H1 (cell line): ENCODE measurements at regions not wholly inside any gene's neighbourhood (a gene's known extent, or its start where the extent isn't known, plus 50 kb on each side); places are given as distances from the start of the nearest gene placed in this dataset.

Source experiments
- CTCF ChIA-PET: fragments of 300-600 bp; sonication (Branson Sonifier 250); formaldehyde crosslinking; loops from one replicate; lab custom pipeline; 2021; ENCODE audit not compliant: partially characterized antibody; lab: Charles Lee
- POLR2A ChIA-PET: fragments of 300-600 bp; sonication (Branson Sonifier 250); formaldehyde crosslinking; loops from one replicate; lab custom pipeline; 2021; ENCODE audit warnings: inconsistent platforms; ENCODE audit not compliant: partially characterized antibody; lab: Charles Lee
- DNase-seq, 2 experiments: peaks; one replicate each; pipeline versions ENCODE4 v3.0.0 to v3.0.0-alpha.2; 2010 to 2022; ENCODE audit warnings: low spot score in 2 of 2, low read depth in 1 of 2, mixed read lengths in 1 of 2
- FAIRE-seq: peaks from 2 replicates; lab custom pipeline; 2011; peaks lifted over from hg19 to GRCh38; lab: Jason Lieb, UNC
- H2AFZ ChIP-seq: 2 replicates; pipeline ENCODE4 v1.8.1; 2012; ENCODE audit warnings: low read length, inconsistent platforms
- H2AK5ac ChIP-seq: 2 replicates; pipeline ENCODE4 v1.6.1; 2013; ENCODE audit warnings: low read depth, low read length
- H2BK120ac ChIP-seq: replicated peaks from 2 replicates; pipeline ENCODE3; 2013; ENCODE audit warnings: low read depth, low read length, inconsistent platforms
- H2BK12ac ChIP-seq: 2 replicates; pipeline ENCODE4 v1.6.1; 2013; ENCODE audit warnings: low read depth, low read length
- H2BK15ac ChIP-seq: 2 replicates; pipeline ENCODE4 v1.6.1; 2013; ENCODE audit warnings: low read length
- H2BK20ac ChIP-seq: 2 replicates; pipeline ENCODE4 v1.6.1; 2013; ENCODE audit warnings: low read length
- H2BK5ac ChIP-seq: 2 replicates; pipeline ENCODE4 v1.6.1; 2013; ENCODE audit warnings: low read depth, low read length
- H3K14ac ChIP-seq: 2 replicates; pipeline ENCODE4 v1.6.1; 2013; ENCODE audit warnings: inconsistent platforms; ENCODE audit not compliant: insufficient read length
- H3K18ac ChIP-seq: 2 replicates; pipeline ENCODE4 v1.6.1; 2013; ENCODE audit warnings: low read length; ENCODE audit errors: extremely low read depth
- H3K23ac ChIP-seq: 2 replicates; pipeline ENCODE4 v1.6.1; 2013; ENCODE audit warnings: inconsistent platforms; ENCODE audit not compliant: insufficient read length
- H3K23me2 ChIP-seq: 2 replicates; pipeline ENCODE4 v1.6.1; 2013; ENCODE audit warnings: low read depth, low read length
- H3K27ac ChIP-seq: 2 replicates; pipeline ENCODE4 v1.6.1; 2011; ENCODE audit warnings: low read depth, low read length, inconsistent platforms
- H3K27me3 ChIP-seq, 4 experiments: replicated peaks in 1 of 4; 1 replicate in 1 of 4; 2 replicates in 3 of 4; pipeline versions ENCODE4 v1.6.1 to v1.8.1; 2011 to 2013; ENCODE audit warnings: low read length in 3 of 4, mild to moderate bottlenecking in 3 of 4, inconsistent platforms in 2 of 4, mixed read lengths in 2 of 4, moderate library complexity in 1 of 4; ENCODE audit not compliant: control insufficient read depth in 3 of 4, insufficient read depth in 3 of 4; ENCODE audit errors: extremely low read depth in 1 of 4
- H3K36me3 ChIP-seq, 4 experiments: 2 replicates each; pipeline versions ENCODE4 v1.6.1 to v1.8.1; 2011 to 2013; ENCODE audit warnings: mild to moderate bottlenecking in 4 of 4, low read length in 3 of 4, moderate library complexity in 2 of 4, control low read depth in 1 of 4, inconsistent platforms in 1 of 4; ENCODE audit not compliant: insufficient read depth in 4 of 4, control insufficient read depth in 2 of 4
- H3K4ac ChIP-seq: replicated peaks from 2 replicates; pipeline ENCODE3; 2013; ENCODE audit warnings: low read length, low read depth, mixed read lengths, inconsistent platforms; ENCODE audit not compliant: insufficient read length
- H3K4me1 ChIP-seq, 4 experiments: replicated peaks in 1 of 4; 1 replicate in 1 of 4; 2 replicates in 3 of 4; pipeline versions ENCODE4 v1.6.1 to v1.8.1; 2011 to 2013; ENCODE audit warnings: low read length in 3 of 4, inconsistent platforms in 2 of 4, mixed read lengths in 1 of 4; ENCODE audit not compliant: insufficient read depth in 4 of 4, control insufficient read depth in 3 of 4
- H3K4me2 ChIP-seq, 2 experiments: 2 replicates each; pipeline versions ENCODE4 v1.6.1 to v1.8.1; 2011 to 2013; ENCODE audit warnings: low read depth in 2 of 2, low read length in 2 of 2, control low read depth in 1 of 2, inconsistent platforms in 1 of 2, mild to moderate bottlenecking in 1 of 2; ENCODE audit not compliant: insufficient read depth in 1 of 2
- H3K4me3 ChIP-seq, 4 experiments: fragments of 200-600, 300-600 bp in 1 of 4; sonication (generic), shearing (Covaris generic), sonication (Bioruptor Twin) in 1 of 4; 2 replicates each; pipeline versions ENCODE4 v1.5.1 to v1.8.1; 2011 to 2016; ENCODE audit warnings: low read length in 4 of 4, low read depth in 3 of 4, control low read depth in 2 of 4, inconsistent platforms in 2 of 4, mild to moderate bottlenecking in 2 of 4, mixed read lengths in 1 of 4, moderate library complexity in 1 of 4; ENCODE audit not compliant: insufficient read depth in 2 of 4; ENCODE audit errors: extremely low read depth in 1 of 4
- H3K56ac ChIP-seq: replicated peaks from 2 replicates; pipeline ENCODE3; 2013; ENCODE audit warnings: low read depth, mild to moderate bottlenecking, mixed read lengths, low read length, inconsistent platforms; ENCODE audit not compliant: insufficient read length
- H3K79me1 ChIP-seq: 2 replicates; pipeline ENCODE4 v1.6.1; 2013; ENCODE audit warnings: low read depth, low read length, control low read depth
- H3K79me2 ChIP-seq, 2 experiments: 2 replicates each; pipeline versions ENCODE4 v1.6.1 to v1.8.1; 2012 to 2013; ENCODE audit warnings: low read length in 2 of 2, mild to moderate bottlenecking in 2 of 2, inconsistent platforms in 1 of 2; ENCODE audit not compliant: insufficient read depth in 2 of 2, control insufficient read depth in 1 of 2
- H3K9ac ChIP-seq, 4 experiments: replicated peaks in 1 of 4; 1 replicate in 1 of 4; 2 replicates in 3 of 4; pipeline versions ENCODE4 v1.6.1 to v1.8.1; 2011 to 2013; ENCODE audit warnings: low read depth in 3 of 4, low read length in 3 of 4, control low read depth in 2 of 4, mild to moderate bottlenecking in 2 of 4, moderate library complexity in 2 of 4, inconsistent platforms in 1 of 4; ENCODE audit errors: extremely low read depth in 1 of 4
- H3K9me3 ChIP-seq, 2 experiments: 2 replicates each; pipeline versions ENCODE4 v1.6.1 to v1.8.1; 2012 to 2013; ENCODE audit warnings: mild to moderate bottlenecking in 2 of 2, moderate library complexity in 2 of 2, control low read depth in 1 of 2, inconsistent platforms in 1 of 2, low read depth in 1 of 2, low read length in 1 of 2, mixed read lengths in 1 of 2; ENCODE audit not compliant: insufficient read depth in 2 of 2
- H4K20me1 ChIP-seq, 2 experiments: replicated peaks in 1 of 2; 2 replicates each; pipeline versions ENCODE3 to v1.8.1; 2011 to 2013; ENCODE audit warnings: inconsistent platforms in 2 of 2, low read length in 2 of 2, mild to moderate bottlenecking in 1 of 2; ENCODE audit not compliant: insufficient read depth in 2 of 2, control insufficient read depth in 1 of 2
- H4K5ac ChIP-seq: 2 replicates; pipeline ENCODE4 v1.6.1; 2013; ENCODE audit warnings: low read length, low read depth, mixed read lengths, inconsistent platforms; ENCODE audit not compliant: insufficient read length
- H4K8ac ChIP-seq: 2 replicates; pipeline ENCODE4 v1.8.0; 2013; ENCODE audit warnings: mild to moderate bottlenecking, moderate library complexity, low read length, inconsistent platforms; ENCODE audit not compliant: insufficient read depth; ENCODE audit errors: extremely low read depth
- H4K91ac ChIP-seq: replicated peaks from 2 replicates; pipeline ENCODE3; 2013; ENCODE audit warnings: low read length, mixed read lengths, inconsistent platforms; ENCODE audit not compliant: insufficient read length
- CTCF ChIP-seq, 3 experiments: IDR thresholded peaks; 1 replicate in 2 of 3; 2 replicates in 1 of 3; pipeline versions ENCODE4 v1.5.1 to v1.6.1; 2011; ENCODE audit warnings: low read length in 3 of 3, mild to moderate bottlenecking in 3 of 3, inconsistent platforms in 2 of 3, low read depth in 1 of 3, moderate library complexity in 1 of 3; ENCODE audit not compliant: insufficient read depth in 1 of 3; ENCODE audit errors: control extremely low read depth in 1 of 3
- NANOG ChIP-seq: IDR thresholded peaks from 2 replicates; pipeline ENCODE4 v1.6.1; 2011; ENCODE audit warnings: low read length, low read depth, mild to moderate bottlenecking, inconsistent platforms; ENCODE audit not compliant: insufficient read depth, poor library complexity, severe bottlenecking
- SIN3A ChIP-seq, 2 experiments: IDR thresholded peaks in 1 of 2; conservative IDR thresholded peaks in 1 of 2; 2 replicates each; pipeline ENCODE4 v1.6.1; 2011 to 2012; ENCODE audit warnings: low read length in 2 of 2, improper control_type of control experiment in 1 of 2, low read depth in 1 of 2, mild to moderate bottlenecking in 1 of 2
- WGBS, 2 experiments: shearing (Covaris generic) in 1 of 2; methylation state at CpG; one replicate each; pipeline versions ENCODE4 v1.1.6 to v1.1.7; 2013 to 2015; ENCODE audit warnings: low lambda C conversion rate in 2 of 2, mixed read lengths in 2 of 2, inconsistent platforms in 1 of 2, low coverage in 1 of 2, missing lambda C conversion rate in 1 of 2; ENCODE audit not compliant: insufficient replicate concordance in 2 of 2, insufficient coverage in 1 of 2, insufficient read length in 1 of 2; ENCODE audit errors: extremely low coverage in 1 of 2, missing lambda C conversion rate in 1 of 2; 5-methylcytosine and 5-hydroxymethylcytosine counted together

GRCh38 chr2:67487993-67488392 lies 90.9 kb downstream of the ETAA1 start:
- POLR2A ChIA-PET: no interaction called here
- Histone ChIP-seq H2BK20ac (no peak overlapping the region), H3K4me1 (no peaks in the 10 kb centered on the region), H3K56ac (no peak overlapping the region), H4K5ac (no peak overlapping the region), H2AK5ac (no peak overlapping the region), H3K27me3 (no peaks in the 10 kb centered on the region), H2BK12ac (no peak overlapping the region), H3K18ac (no peak overlapping the region), H4K20me1 (no peaks in the 10 kb centered on the region), H4K91ac (no peak overlapping the region), H3K9ac (no peak overlapping the region), H2BK5ac (no peak overlapping the region), H3K14ac (no peak overlapping the region), H3K79me2 (no peaks in the 10 kb centered on the region), H3K36me3 (no peaks in the 10 kb centered on the region), H3K4me2 (no peak overlapping the region), H3K79me1 (no peaks in the 10 kb centered on the region), H2BK120ac (no peak overlapping the region), H3K23me2 (no peaks in the 10 kb centered on the region), H2AFZ (no peak overlapping the region), H3K4ac (no peak overlapping the region), H3K23ac (no peak overlapping the region), H4K8ac (no peak overlapping the region), H3K9me3 (no peaks in the 10 kb centered on the region), H3K4me3 (no peak overlapping the region), H2BK15ac (no peak overlapping the region), H3K27ac (no peak overlapping the region)
- TF ChIP-seq NANOG (no peak), CTCF (IDR thresholded peaks at IDR 0.05; ENCODE audit: control extremely low read depth in 1 of 3, insufficient read depth in 1 of 3, low read depth in 1 of 3, low read length in 3 of 3) (no peak), SIN3A (conservative IDR thresholded peaks at IDR 0.05 in 1 of 2, IDR thresholded peaks at IDR 0.05 in 1 of 2; ENCODE audit: low read depth in 1 of 2, low read length in 2 of 2) (no peak)
- 92% methylated on average over 4 of the region's 4 CpGs; no CpG with 5 or more reads in 1 of the 2 experiments for WGBS, 2 experiments
- no peak for FAIRE-seq
- DNase-seq: no peak
- CTCF ChIA-PET: interaction anchor here (0.6 to 1.2 kb wide), 2 partner anchors 97 to 163 kb away, joined by 3 read pairs; no protein-coding TSS in a partner anchor
